GM12878 (cell line): ENCODE measurements at regions not wholly inside any gene's neighbourhood (a gene's known extent, or its start where the extent isn't known, plus 50 kb on each side); places are given as distances from the start of the nearest gene placed in this dataset.

Source experiments
- ATAC-seq: fragments of 200-7000 bp; cut with Tn5 transposase; 3 replicates; pipeline ENCODE4 v1.9.1; 2020; ENCODE audit warnings: mild to moderate bottlenecking, moderate library complexity
- BruUV-seq: library from RNA; stranded (reverse); fragments of 400-500 nt; replicated peaks from 2 replicates; lab custom pipeline; 2021; lab: Mats Ljungman, UMichigan
- CTCF ChIA-PET: fragments of 300-600 bp; sonication (Branson Sonifier 250); formaldehyde crosslinking; extraction: SDS; loops from one replicate; lab custom pipeline; 2021; ENCODE audit warnings: inconsistent platforms; lab: Yijun Ruan, JAX
- POLR2A ChIA-PET: fragments of 350-600 bp; formaldehyde crosslinking; extraction: SDS; loops from one replicate; lab custom pipeline; 2021; ENCODE audit warnings: inconsistent platforms; lab: Charles Lee
- RAD21 ChIA-PET: fragments of 300-600 bp; sonication (Branson Sonifier 250); formaldehyde crosslinking; loops from one replicate; lab custom pipeline; 2023; ENCODE audit warnings: antibody characterized with exemption; ENCODE audit not compliant: unreplicated experiment; lab: Charles Lee
- SMC1A ChIA-PET: fragments of 300-600 bp; sonication (Branson Sonifier 250); formaldehyde crosslinking; loops from one replicate; lab custom pipeline; 2023; ENCODE audit not compliant: unreplicated experiment, uncharacterized antibody; lab: Charles Lee
- DNase-seq: peaks from one replicate; pipeline ENCODE4 v3.0.0-alpha.2; 2011; ENCODE audit warnings: low read depth, low spot score
- FAIRE-seq: peaks from 3 replicates; lab custom pipeline; 2011; peaks lifted over from hg19 to GRCh38; lab: Jason Lieb, UNC
- H2AFZ ChIP-seq: 2 replicates; pipeline ENCODE4 v1.6.0; 2011; ENCODE audit warnings: low read depth, low read length, control low read depth; ENCODE audit not compliant: control insufficient read depth
- H3K27ac ChIP-seq: 2 replicates; pipeline ENCODE4 v1.5.1; 2011; ENCODE audit warnings: control low read depth; ENCODE audit not compliant: control insufficient read depth, insufficient read depth
- H3K27me3 ChIP-seq, 2 experiments: replicated peaks in 1 of 2; 2 replicates each; pipeline versions ENCODE4 v1.6.0 to v1.6.1; 2011; ENCODE audit warnings: low read length in 1 of 2; ENCODE audit not compliant: control insufficient read depth in 2 of 2, insufficient read depth in 2 of 2
- H3K36me3 ChIP-seq, 2 experiments: 2 replicates each; pipeline ENCODE4 v1.5.1; 2011; ENCODE audit warnings: low read length in 1 of 2; ENCODE audit not compliant: control insufficient read depth in 2 of 2, insufficient read depth in 2 of 2
- H3K4me1 ChIP-seq: 2 replicates; pipeline ENCODE4 v1.6.1; 2011; ENCODE audit warnings: mild to moderate bottlenecking, low read length, moderate library complexity, mixed read lengths; ENCODE audit not compliant: control insufficient read depth, insufficient read depth
- H3K4me2 ChIP-seq: 2 replicates; pipeline ENCODE4 v1.6.0; 2011; ENCODE audit warnings: control low read depth; ENCODE audit not compliant: control insufficient read depth, insufficient read depth
- H3K4me3 ChIP-seq: fragments of 200-600 bp; sonication (generic); 2 replicates; pipeline ENCODE4 v1.5.1; 2016
- H3K79me2 ChIP-seq: 2 replicates; pipeline ENCODE4 v1.6.0; 2011; ENCODE audit warnings: low read length; ENCODE audit not compliant: control insufficient read depth, insufficient read depth
- H3K9ac ChIP-seq: 2 replicates; pipeline ENCODE4 v1.8.0; 2011; ENCODE audit warnings: low read length, control low read depth, mixed read lengths; ENCODE audit not compliant: control insufficient read depth, insufficient read depth
- H3K9me3 ChIP-seq: replicated peaks from 3 replicates; pipeline ENCODE4 v1.5.1; 2011; ENCODE audit warnings: mild to moderate bottlenecking, low read length; ENCODE audit not compliant: control insufficient read depth, insufficient read depth
- H4K20me1 ChIP-seq: 2 replicates; pipeline ENCODE4 v1.6.0; 2011; ENCODE audit not compliant: control insufficient read depth, insufficient read depth
- HCFC1 ChIP-seq: fragments of 150-350 bp; IDR thresholded peaks from 2 replicates; pipeline ENCODE4 v1.6.1; 2014; ENCODE audit warnings: low read length
- JUND ChIP-seq: IDR thresholded peaks from 2 replicates; pipeline ENCODE4 v1.6.1; 2012; ENCODE audit warnings: low read depth, mild to moderate bottlenecking, low read length, improper control_type of control experiment, moderate library complexity
- NFYB ChIP-seq: IDR thresholded peaks from 2 replicates; pipeline ENCODE4 v1.6.1; 2011; ENCODE audit warnings: low read depth, mild to moderate bottlenecking, low read length, improper control_type of control experiment, moderate library complexity; ENCODE audit not compliant: insufficient read depth
- NRF1 ChIP-seq: conservative IDR thresholded peaks from 2 replicates; pipeline ENCODE4 v1.6.1; 2011; ENCODE audit warnings: mild to moderate bottlenecking, low read depth, low read length, improper control_type of control experiment
- PBX3 ChIP-seq: IDR thresholded peaks from 2 replicates; pipeline ENCODE4 v1.6.1; 2011; ENCODE audit warnings: mild to moderate bottlenecking, low read depth, low read length, moderate library complexity; ENCODE audit not compliant: insufficient replicate concordance
- SP1 ChIP-seq: IDR thresholded peaks from one replicate; pipeline ENCODE4 v1.6.1; 2011; ENCODE audit warnings: low read depth, low read length
- ZBTB33 ChIP-seq: fragments of 450-650 bp; IDR thresholded peaks from 2 replicates; pipeline ENCODE4 v1.6.1; 2017; ENCODE audit warnings: mild to moderate bottlenecking
- WGBS: methylation state at CpG from one replicate; pipeline ENCODE4 v1.1.6; 2016; ENCODE audit warnings: low lambda C conversion rate; ENCODE audit not compliant: insufficient replicate concordance, insufficient coverage; ENCODE audit errors: missing lambda C conversion rate; 5-methylcytosine and 5-hydroxymethylcytosine counted together
- in situ Hi-C: fragments of 300-500 bp; cut with MboI; formaldehyde crosslinking; loops from 9 replicates; pipeline ENCODE4 v1.14.3; 2018; ENCODE audit warnings: mixed read lengths
- intact Hi-C: fragments of 100-400 bp; cut with micrococcal nuclease; formaldehyde crosslinking; loops from one replicate; pipeline ENCODE4 v1.14.2; 2022; ENCODE audit not compliant: unreplicated experiment
- TF ChIP-seq, protein P1 (sequence below): IDR thresholded peaks from 2 replicates; pipeline ENCODE4 v1.6.1; 2011; ENCODE audit warnings: low read depth, mild to moderate bottlenecking, low read length, moderate library complexity, borderline replicate concordance; ENCODE audit errors: extremely low read depth

GRCh38 chr6:12364621-12365020 lies 74.5 kb downstream of the EDN1 start:
- H3K27me3 ChIP-seq: no peaks in the 10 kb centered on the region
- POLR2A ChIA-PET: interaction anchor here (2.2 to 3.4 kb wide), 2 partner anchors 10 to 29 kb away, joined by 20 to 23 read pairs; no protein-coding TSS in a partner anchor
- no peaks in the 10 kb centered on the region for H3K79me2 ChIP-seq
- FAIRE-seq: no peak
- no peak overlapping the region for H3K4me3 ChIP-seq
- CTCF ChIA-PET: interaction anchor here (2.5 to 10.5 kb wide), 4 partner anchors 10 to 242 kb away, joined by 15 to 122 read pairs (median 22); partner anchors contain the start of gene EDN1
- H3K9ac ChIP-seq: no peak overlapping the region
- SMC1A ChIA-PET: interaction anchor here (2.5 to 13.5 kb wide), 4 partner anchors 10 to 118 kb away, joined by 28 to 270 read pairs (median 80); partner anchors contain the start of gene EDN1
- TF ChIP-seq JUND (no peak), HCFC1 (no peak), SP1 (no peak), PBX3 (no peak), ZBTB33 (no peak), NFYB (no peak), NRF1 (no peak)
- TF ChIP-seq, protein P1, sequence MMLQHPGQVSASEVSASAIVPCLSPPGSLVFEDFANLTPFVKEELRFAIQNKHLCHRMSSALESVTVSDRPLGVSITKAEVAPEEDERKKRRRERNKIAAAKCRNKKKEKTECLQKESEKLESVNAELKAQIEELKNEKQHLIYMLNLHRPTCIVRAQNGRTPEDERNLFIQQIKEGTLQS: no peak
- H4K20me1 ChIP-seq: no peaks in the 10 kb centered on the region
- H2AFZ ChIP-seq: no peak overlapping the region
- DNase-seq: no peak
- H3K4me2 ChIP-seq: no peak overlapping the region
- WGBS: 100% methylated on average over 1 of the region's 1 CpG
- BruUV-seq: no TSS peak
- in situ Hi-C loops (loop anchor here (25.0 kb wide), 1 partner anchor 1748 kb away; the partner anchor contains the start of gene CD83), intact Hi-C loops (no loop called here)
- H3K9me3 ChIP-seq: no peaks in the 10 kb centered on the region; the same call in none of the 3 replicates
- RAD21 ChIA-PET: interaction anchor here (1.6 to 10.5 kb wide), 5 partner anchors 10 to 117 kb away, joined by 3 to 206 read pairs (median 60); partner anchors contain the start of gene EDN1
- ATAC-seq: no peak
- no peak overlapping the region for H3K27ac ChIP-seq
- H3K36me3 ChIP-seq: no peaks in the 10 kb centered on the region
- peaks cover 34% of the 10 kb centered on the region for H3K4me1 ChIP-seq
